ENCODE measurements at regions not wholly inside any gene's neighbourhood (a gene's known extent, or its start where the extent isn't known, plus 50 kb on each side); places are given as distances from the start of the nearest gene placed in this dataset.

GRCh38 chr15:54917312-54917711, 279.4 kb downstream of the RSL24D1 start:
- TF ChIP-seq SUZ12 (IDR thresholded peaks at IDR 0.05) (no peak), CTBP1 (IDR thresholded peaks at IDR 0.05; ENCODE audit: borderline replicate concordance) (no peak), ZNF384 (IDR thresholded peaks at IDR 0.05) (no peak), FOXM1 (IDR thresholded peaks at IDR 0.05; ENCODE audit: borderline replicate concordance) (no peak), HDGF (IDR thresholded peaks at IDR 0.05; ENCODE audit: borderline replicate concordance) (no peak), FOXK2 (IDR thresholded peaks at IDR 0.05) (no peak), NFRKB (IDR thresholded peaks at IDR 0.05) (no peak), PKNOX1 (IDR thresholded peaks at IDR 0.05) (no peak), FOXA1 (IDR thresholded peaks at IDR 0.05) (no peak), L3MBTL2 (conservative IDR thresholded peaks at IDR 0.05) (no peak), ARNT (IDR thresholded peaks at IDR 0.05) (no peak), BHLHE40 (IDR thresholded peaks at IDR 0.05; ENCODE audit: borderline replicate concordance) (no peak)

Data from HEK293T (cell line).